ENCODE measurements at regions not wholly inside any gene's neighbourhood (a gene's known extent, or its start where the extent isn't known, plus 50 kb on each side); places are given as distances from the start of the nearest gene placed in this dataset.
"Not testable (repeated sequence)": the region's sequence is repeated elsewhere in the genome, so short reads cannot be mapped to it uniquely, and the experiment has no call there.

DNA sequence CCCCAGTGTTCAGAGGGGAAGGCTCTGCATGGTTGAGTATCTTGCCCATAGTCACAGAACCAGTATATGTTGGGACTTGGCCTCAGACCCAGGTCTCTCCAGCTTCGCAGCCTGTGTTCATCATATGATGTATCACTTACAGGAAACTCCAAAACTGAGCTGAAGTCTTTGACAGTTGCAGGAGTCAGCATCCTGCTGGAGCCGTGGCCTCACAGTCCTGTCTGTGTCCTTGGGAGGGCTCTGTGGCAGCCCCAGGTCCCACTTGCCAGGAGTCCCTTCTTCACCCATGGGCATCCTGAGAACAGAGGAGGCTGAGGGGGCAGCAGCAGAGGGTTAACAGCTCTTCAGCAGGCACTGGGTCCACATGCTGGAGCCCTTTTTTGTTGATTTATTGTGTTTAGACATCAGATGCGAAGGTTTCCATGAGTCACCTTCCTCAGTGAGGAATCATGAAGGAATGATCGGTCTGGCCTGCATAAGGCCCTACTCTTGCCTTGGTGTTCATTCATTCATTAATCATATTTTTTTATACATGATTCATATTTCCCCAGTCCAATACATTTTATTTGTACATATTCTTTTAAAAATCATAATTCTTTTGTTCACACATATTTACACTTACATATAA, 176.3 kb upstream of the SPATA31A3 start:
- TF ChIP-seq, protein P1, sequence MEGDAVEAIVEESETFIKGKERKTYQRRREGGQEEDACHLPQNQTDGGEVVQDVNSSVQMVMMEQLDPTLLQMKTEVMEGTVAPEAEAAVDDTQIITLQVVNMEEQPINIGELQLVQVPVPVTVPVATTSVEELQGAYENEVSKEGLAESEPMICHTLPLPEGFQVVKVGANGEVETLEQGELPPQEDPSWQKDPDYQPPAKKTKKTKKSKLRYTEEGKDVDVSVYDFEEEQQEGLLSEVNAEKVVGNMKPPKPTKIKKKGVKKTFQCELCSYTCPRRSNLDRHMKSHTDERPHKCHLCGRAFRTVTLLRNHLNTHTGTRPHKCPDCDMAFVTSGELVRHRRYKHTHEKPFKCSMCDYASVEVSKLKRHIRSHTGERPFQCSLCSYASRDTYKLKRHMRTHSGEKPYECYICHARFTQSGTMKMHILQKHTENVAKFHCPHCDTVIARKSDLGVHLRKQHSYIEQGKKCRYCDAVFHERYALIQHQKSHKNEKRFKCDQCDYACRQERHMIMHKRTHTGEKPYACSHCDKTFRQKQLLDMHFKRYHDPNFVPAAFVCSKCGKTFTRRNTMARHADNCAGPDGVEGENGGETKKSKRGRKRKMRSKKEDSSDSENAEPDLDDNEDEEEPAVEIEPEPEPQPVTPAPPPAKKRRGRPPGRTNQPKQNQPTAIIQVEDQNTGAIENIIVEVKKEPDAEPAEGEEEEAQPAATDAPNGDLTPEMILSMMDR (IDR thresholded peaks at IDR 0.05), result not testable (repeated sequence)
- TF ChIP-seq POLR2A, POLR2AphosphoS5 (IDR thresholded peaks at IDR 0.05): not testable (repeated sequence)

Data from prostate gland (tissue), 2 donors.